GM12875 (cell line): ENCODE measurements at regions not wholly inside any gene's neighbourhood (a gene's known extent, or its start where the extent isn't known, plus 50 kb on each side); places are given as distances from the start of the nearest gene placed in this dataset.
"Not testable (repeated sequence)": the region's sequence is repeated elsewhere in the genome, so short reads cannot be mapped to it uniquely, and the experiment has no call there.

Experiments used
- H3K4me3 ChIP-seq: one replicate; pipeline ENCODE4 v1.5.1; 2011; ENCODE audit warnings: low read depth, low read length, control low read depth
- CTCF ChIP-seq: IDR thresholded peaks from 2 replicates; pipeline ENCODE4 v1.5.1; 2011; ENCODE audit warnings: low read depth, mild to moderate bottlenecking, control low read depth, inconsistent platforms, low read length, moderate library complexity, borderline replicate concordance; ENCODE audit not compliant: insufficient read depth

GRCh38 chr16:79390481-79391051 lies 210.0 kb downstream of the MAF start:
- no peak overlapping the region for H3K4me3 ChIP-seq
- TF ChIP-seq CTCF, result no peak

- TF ChIP-seq CTCF, result no peak
- no peak overlapping the region for H3K4me3 ChIP-seq
These were observed 212.1 kb downstream of the MAF start for GRCh38 chr16:79388396-79388795.

DNA sequence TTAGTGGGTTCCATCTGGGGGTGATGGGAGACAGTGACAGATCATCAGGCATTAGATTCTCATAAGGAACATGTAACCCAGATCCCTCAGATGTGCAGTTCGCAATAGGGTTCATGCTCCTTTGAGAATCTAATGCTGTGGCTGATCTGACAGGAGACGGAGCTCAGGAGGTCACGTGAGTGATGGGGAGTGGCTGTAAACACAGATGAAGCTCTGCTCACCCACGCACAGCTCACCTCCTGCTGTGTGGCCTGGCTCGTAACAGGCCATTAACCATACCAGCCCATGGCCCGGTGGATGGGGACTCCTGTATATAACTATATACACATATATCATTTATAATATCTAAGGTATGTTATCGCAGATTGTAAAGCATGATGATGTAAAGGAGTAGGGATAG lies 214.2 kb downstream of the MAF start:
- no peak for TF ChIP-seq CTCF
- H3K4me3 ChIP-seq, result no peak overlapping the region

DNA sequence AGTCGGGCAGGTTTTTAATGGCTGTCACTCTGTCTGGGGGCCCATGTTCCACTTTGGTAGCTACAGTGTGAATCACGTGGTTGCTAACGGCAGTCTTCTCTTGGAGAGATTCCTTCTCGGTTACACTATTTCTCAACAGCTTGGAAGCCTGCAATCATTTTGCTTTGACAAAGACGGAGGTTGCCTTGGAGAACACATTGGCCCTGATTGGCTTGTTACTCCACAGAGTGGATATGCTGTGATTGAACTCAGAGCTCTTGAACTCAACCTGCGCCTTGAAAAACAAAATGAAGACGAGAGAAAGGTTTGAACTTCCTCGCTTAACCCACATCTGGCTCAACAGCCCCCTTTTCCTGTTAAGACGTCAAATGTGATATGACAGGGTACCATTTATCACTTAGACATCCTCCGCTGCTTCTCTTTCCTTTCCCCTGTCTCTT lies 218.9 kb downstream of the MAF start:
- H3K4me3 ChIP-seq, result no peak overlapping the region
- TF ChIP-seq CTCF, result no peak

DNA sequence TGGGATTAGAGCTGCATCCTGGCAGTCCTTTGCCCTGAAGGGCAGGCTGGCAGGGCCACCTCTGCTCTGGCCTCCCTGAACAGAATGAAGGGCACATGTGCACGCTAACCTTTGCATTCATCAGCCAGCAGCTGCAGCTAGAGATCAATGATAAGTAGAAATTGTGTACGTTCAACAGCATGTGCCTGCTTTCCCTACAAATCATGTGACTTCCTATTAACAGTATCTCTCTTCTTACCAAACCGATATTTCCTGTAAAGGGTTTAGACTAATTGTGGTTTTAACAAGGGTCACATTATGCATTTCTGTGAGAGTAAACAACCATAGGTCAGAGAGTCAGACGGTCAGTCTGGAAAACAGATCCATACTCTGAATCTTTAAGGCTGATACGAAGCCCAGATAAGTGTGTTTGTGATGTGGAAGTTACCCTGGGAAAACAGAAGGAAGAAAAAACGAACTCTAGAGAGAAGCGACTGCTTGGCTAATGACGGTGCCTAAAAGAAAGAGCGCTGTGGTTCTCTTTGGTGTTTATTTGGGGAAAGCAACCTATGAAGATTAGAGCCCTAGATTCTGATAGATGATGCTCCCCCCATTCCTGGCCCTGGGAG lies 219.4 kb downstream of the MAF start:
- H3K4me3 ChIP-seq, result no peak overlapping the region
- TF ChIP-seq CTCF, result no peak

GRCh38 chr16:79379095-79379494 lies 221.4 kb downstream of the MAF start:
- TF ChIP-seq CTCF, result no peak
- no peak overlapping the region for H3K4me3 ChIP-seq

DNA sequence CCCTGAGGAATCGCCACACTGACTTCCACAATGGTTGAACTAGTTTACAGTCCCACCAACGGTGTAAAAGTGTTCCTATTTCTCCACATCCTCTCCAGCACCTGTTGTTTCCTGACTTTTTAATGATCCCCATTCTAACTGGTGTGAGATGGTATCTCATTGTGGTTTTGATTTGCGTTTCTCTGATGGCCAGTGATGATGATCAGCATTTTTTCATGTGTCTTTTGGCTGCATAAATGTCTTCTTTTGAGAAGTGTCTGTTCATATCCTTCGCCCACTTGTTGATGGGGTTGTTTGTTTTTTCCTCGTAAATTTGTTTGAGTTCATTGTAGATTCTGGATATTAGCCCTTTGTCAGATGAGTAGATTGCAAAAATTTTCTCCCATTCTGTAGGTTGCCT lies 223.5 kb downstream of the MAF start:
- not testable (repeated sequence) for H3K4me3 ChIP-seq
